HFFc6 (cell line): ENCODE measurements at regions not wholly inside any gene's neighbourhood (a gene's known extent, or its start where the extent isn't known, plus 50 kb on each side); places are given as distances from the start of the nearest gene placed in this dataset.

Experiments used
- DNase-seq: peaks from one replicate; pipeline ENCODE4 v3.0.0-alpha.2; 2018
- H3K27ac Mint-ChIP-seq: 2 replicates; pipeline ENCODE4 v1.8.0; 2020; ENCODE audit warnings: mild to moderate bottlenecking, mixed read lengths
- H3K27me3 Mint-ChIP-seq: 2 replicates; pipeline ENCODE4 v1.8.0; 2021; ENCODE audit warnings: mild to moderate bottlenecking, moderate library complexity, mixed read lengths; ENCODE audit not compliant: insufficient read depth
- H3K36me3 Mint-ChIP-seq: 2 replicates; pipeline ENCODE4 v1.8.0; 2021; ENCODE audit warnings: low read depth, mixed read lengths
- H3K4me1 Mint-ChIP-seq: 2 replicates; pipeline ENCODE4 v1.8.0; 2020; ENCODE audit warnings: low read depth, mixed read lengths
- H3K4me3 Mint-ChIP-seq: 2 replicates; pipeline ENCODE4 v1.8.0; 2020; ENCODE audit warnings: mild to moderate bottlenecking, moderate library complexity, mixed read lengths
- H3K9me3 Mint-ChIP-seq: 2 replicates; pipeline ENCODE4 v1.8.0; 2020; ENCODE audit warnings: mild to moderate bottlenecking, mixed read lengths
- TF ChIP-seq, protein P1 (sequence below): fragments of 200-600 bp; sonication (generic); IDR thresholded peaks from 2 replicates; pipeline ENCODE4 v1.5.0; 2021; ENCODE audit warnings: antibody characterized with exemption, mild to moderate bottlenecking

DNA sequence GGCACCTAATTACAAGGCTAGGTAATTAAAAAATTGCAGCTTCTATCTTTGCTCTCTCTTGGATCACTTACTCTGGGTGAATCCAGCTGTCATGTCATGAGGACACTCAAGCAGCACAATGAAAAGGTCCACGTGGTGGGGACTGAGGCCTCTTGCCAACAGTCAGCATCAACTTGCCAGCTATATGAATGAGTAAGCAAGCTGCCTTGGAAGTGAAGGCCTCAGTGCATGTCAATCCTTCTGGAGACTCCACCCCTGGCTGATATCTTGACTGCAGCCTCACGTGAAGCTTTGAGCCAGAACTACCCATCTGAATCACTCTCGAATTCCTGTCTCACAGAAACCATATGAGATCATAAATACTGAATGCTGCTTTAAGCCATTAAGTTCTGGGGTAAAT is 140.5 kb downstream of the SNX18 start:
- peak overlapping the region; percentile 48 for H3K27ac Mint-ChIP-seq
- H3K4me3 Mint-ChIP-seq: no peak overlapping the region; the same call in 1 of the 2 replicates
- H3K27me3 Mint-ChIP-seq: no peaks in the 10 kb centered on the region; the same call in none of the 2 replicates
- DNase-seq: peak; percentile 87
- TF ChIP-seq, protein P1, sequence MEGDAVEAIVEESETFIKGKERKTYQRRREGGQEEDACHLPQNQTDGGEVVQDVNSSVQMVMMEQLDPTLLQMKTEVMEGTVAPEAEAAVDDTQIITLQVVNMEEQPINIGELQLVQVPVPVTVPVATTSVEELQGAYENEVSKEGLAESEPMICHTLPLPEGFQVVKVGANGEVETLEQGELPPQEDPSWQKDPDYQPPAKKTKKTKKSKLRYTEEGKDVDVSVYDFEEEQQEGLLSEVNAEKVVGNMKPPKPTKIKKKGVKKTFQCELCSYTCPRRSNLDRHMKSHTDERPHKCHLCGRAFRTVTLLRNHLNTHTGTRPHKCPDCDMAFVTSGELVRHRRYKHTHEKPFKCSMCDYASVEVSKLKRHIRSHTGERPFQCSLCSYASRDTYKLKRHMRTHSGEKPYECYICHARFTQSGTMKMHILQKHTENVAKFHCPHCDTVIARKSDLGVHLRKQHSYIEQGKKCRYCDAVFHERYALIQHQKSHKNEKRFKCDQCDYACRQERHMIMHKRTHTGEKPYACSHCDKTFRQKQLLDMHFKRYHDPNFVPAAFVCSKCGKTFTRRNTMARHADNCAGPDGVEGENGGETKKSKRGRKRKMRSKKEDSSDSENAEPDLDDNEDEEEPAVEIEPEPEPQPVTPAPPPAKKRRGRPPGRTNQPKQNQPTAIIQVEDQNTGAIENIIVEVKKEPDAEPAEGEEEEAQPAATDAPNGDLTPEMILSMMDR: no peak
- H3K36me3 Mint-ChIP-seq: no peaks in the 10 kb centered on the region
- H3K9me3 Mint-ChIP-seq: no peaks in the 10 kb centered on the region
- peaks cover 43% of the 10 kb centered on the region for H3K4me1 Mint-ChIP-seq

DNA sequence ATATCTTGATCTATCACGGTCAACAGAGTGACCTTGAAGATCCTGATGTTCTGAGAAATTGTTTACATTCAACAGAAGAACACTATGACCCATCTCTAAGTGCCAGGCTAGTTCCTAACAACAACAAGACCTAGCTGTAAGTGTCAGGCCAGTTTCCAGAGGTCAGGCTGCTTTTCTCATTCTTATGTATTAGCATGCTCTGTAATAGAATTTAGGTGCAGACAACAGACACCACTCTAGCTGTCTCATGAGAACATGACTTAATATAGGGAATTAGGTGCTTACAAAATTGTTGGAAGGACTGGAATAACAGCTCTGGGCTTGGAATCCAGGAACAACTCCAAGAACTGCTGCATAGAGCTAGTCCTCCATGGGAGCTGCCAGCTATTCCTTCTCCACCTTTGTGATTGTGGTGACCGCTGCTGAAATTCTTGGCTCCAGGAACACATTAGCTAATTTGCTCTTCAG is 138.7 kb downstream of the SNX18 start:
- H3K4me3 Mint-ChIP-seq: no peak overlapping the region
- TF ChIP-seq, protein P1: no peak
- H3K27me3 Mint-ChIP-seq: no peaks in the 10 kb centered on the region; the same call in 1 of the 2 replicates
- no peak for DNase-seq
- H3K4me1 Mint-ChIP-seq: peaks cover 33% of the 10 kb centered on the region
- H3K27ac Mint-ChIP-seq: no peak overlapping the region
- H3K9me3 Mint-ChIP-seq: no peaks in the 10 kb centered on the region
- H3K36me3 Mint-ChIP-seq: no peaks in the 10 kb centered on the region

DNA sequence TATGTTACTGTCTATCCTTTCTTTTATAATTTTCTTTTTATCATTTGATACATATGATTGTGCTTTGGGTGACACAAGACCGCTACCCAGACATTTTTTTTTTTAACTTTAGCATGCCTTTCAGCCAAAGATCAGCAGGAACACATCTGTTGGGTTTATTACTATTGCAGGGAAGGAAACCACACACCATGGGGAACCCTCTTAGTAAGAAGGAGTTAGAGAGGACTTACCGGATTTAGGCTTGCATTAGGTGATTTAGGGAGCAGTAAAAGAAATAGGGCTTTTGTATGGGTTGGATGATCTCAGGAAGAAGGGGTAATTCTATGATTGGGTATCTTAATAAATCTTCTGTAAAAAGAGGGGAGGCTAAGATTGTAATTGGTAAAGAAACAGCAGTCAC is 138.2 kb downstream of the SNX18 start:
- Mint-ChIP-seq H3K27ac (no peak overlapping the region), H3K36me3 (no peaks in the 10 kb centered on the region), H3K4me1 (peaks cover 33% of the 10 kb centered on the region), H3K4me3 (no peak overlapping the region), H3K9me3 (no peaks in the 10 kb centered on the region), H3K27me3 (no peaks in the 10 kb centered on the region; the same call in 1 of the 2 replicates)
- no peak for DNase-seq
- TF ChIP-seq, protein P1: no peak

DNA sequence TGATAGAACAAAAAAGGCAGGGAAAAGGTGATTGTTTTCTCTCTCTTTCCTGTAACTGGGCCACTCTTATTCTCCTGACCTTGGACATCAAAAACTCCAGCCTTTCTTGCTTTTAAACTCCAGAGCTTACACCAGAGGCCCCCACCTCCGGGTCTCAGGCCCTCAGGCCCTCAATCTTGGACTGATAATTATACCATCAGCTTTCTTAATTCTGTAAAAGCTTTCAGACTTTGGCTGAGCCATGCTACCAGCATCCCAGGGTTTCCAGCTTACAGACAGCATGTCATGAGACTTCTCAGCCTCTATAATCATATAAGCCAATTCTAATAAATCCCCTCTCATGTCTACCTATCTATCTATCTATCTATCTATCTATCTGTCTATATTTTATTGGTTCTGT is 137.7 kb downstream of the SNX18 start:
- no peaks in the 10 kb centered on the region for H3K36me3 Mint-ChIP-seq
- H3K4me1 Mint-ChIP-seq: peaks cover 33% of the 10 kb centered on the region
- no peaks in the 10 kb centered on the region; the same call in 1 of the 2 replicates for H3K27me3 Mint-ChIP-seq
- no peak overlapping the region for H3K4me3 Mint-ChIP-seq
- TF ChIP-seq, protein P1: no peak
- no peaks in the 10 kb centered on the region for H3K9me3 Mint-ChIP-seq
- no peak overlapping the region for H3K27ac Mint-ChIP-seq
- DNase-seq: no peak

DNA sequence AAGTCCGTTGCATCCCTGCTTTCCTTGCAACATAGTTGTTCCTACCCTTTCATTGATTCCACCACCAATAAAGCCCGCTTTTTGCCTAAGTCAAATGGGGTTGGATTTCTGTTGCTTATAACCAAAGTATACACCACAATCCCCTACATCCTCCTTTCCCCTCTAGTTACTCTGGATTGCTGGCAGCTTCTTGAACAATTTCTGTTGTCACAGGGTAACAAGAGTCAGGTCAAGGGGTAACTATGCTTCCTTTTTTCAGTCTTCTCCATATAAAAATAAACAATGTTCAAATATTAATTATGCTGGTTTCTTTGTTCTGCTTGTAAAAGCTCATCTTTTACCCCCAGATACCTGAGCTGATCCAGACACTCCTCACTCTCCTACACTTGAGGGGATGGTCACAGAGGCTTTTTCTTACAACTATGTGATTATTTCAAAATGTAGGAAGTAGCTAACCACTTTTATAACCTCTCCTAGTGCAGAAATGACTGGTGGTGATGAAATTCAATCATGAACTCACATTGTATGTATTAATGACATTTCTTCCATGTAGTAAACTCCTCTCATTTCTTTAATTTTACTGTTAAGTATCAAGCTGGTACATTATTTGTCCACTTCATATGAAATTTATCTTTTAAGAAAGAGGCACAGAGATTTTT is 136.5 kb downstream of the SNX18 start:
- no peak overlapping the region for H3K27ac Mint-ChIP-seq

More for the DNA sequence above, 136.5 kb downstream of the SNX18 start:
- H3K36me3 Mint-ChIP-seq: no peaks in the 10 kb centered on the region
- no peaks in the 10 kb centered on the region; the same call in 1 of the 2 replicates for H3K27me3 Mint-ChIP-seq
- DNase-seq: no peak
- no peaks in the 10 kb centered on the region for H3K9me3 Mint-ChIP-seq
- H3K4me3 Mint-ChIP-seq: no peak overlapping the region
- H3K4me1 Mint-ChIP-seq: peaks cover 21% of the 10 kb centered on the region
- TF ChIP-seq, protein P1: no peak
